ENCODE measurements at regions not wholly inside any gene's neighbourhood (a gene's known extent, or its start where the extent isn't known, plus 50 kb on each side); places are given as distances from the start of the nearest gene placed in this dataset.

DNA sequence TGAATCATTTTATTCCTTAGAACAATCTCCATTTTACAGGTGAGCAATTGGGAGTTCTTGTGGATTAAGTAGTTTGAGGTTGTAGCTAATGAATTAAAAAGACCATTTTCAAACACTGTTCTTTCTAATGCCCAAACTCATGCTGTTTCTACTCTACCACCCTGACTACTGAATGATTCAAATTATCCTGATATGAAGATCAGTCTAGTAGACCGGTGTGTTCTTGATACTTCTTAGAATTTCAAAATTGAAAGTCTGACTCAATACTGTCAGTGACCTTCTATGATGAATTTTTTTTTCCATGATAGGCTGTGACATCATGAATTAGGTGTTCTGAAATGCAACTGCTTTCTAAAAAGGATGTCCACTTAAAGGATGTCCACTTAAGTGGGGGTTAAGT lies 515.5 kb downstream of the DMAC1 start:
- Histone ChIP-seq H3K79me2 (ENCODE audit: insufficient read depth, low read length) (no peaks in the 10 kb centered on the region), H3K27ac (ENCODE audit: low read depth, low read length) (no peak overlapping the region), H3K36me3 (ENCODE audit: insufficient read depth, low read length) (no peaks in the 10 kb centered on the region), H4K20me1 (ENCODE audit: insufficient read depth, low read length) (no peaks in the 10 kb centered on the region), H3K9me3 (ENCODE audit: insufficient read depth, low read depth, low read length) (no peaks in the 10 kb centered on the region), H3K4me3 (ENCODE audit: insufficient read depth, low read depth, low read length) (no peak overlapping the region), H3K9ac (ENCODE audit: low read length) (no peak overlapping the region), H2AFZ (ENCODE audit: low read depth, low read length) (no peak overlapping the region), H3K4me1 (ENCODE audit: insufficient read depth, low read length) (no peaks in the 10 kb centered on the region), H3K4me2 (ENCODE audit: low read length) (no peak overlapping the region), H3K27me3 (ENCODE audit: insufficient read depth, low read length) (no peaks in the 10 kb centered on the region)
- Mint-ChIP-seq H3K27ac (ENCODE audit: unreplicated experiment) (no peak overlapping the region), H3K27me3 (ENCODE audit: low read depth, unreplicated experiment) (no peaks in the 10 kb centered on the region), H3K4me3 (ENCODE audit: unreplicated experiment) (no peak overlapping the region), H3K9me3 (ENCODE audit: unreplicated experiment) (peaks cover 13% of the 10 kb centered on the region), H3K36me3 (ENCODE audit: low read depth, unreplicated experiment) (no peaks in the 10 kb centered on the region), H3K4me1 (ENCODE audit: low read depth, unreplicated experiment) (no peaks in the 10 kb centered on the region)
- FAIRE-seq (no peak), DNase-seq (ENCODE audit: low read depth) (no peak)
- TF ChIP-seq EZH2 (IDR thresholded peaks at IDR 0.05; ENCODE audit: insufficient read depth, low read length) (no peak), CTCF (IDR thresholded peaks at IDR 0.05; ENCODE audit: insufficient read depth, low read depth, low read length) (no peak)

- Histone ChIP-seq H3K9me3 (ENCODE audit: insufficient read depth, low read depth, low read length) (no peaks in the 10 kb centered on the region), H3K36me3 (ENCODE audit: insufficient read depth, low read length) (no peaks in the 10 kb centered on the region), H4K20me1 (ENCODE audit: insufficient read depth, low read length) (no peaks in the 10 kb centered on the region), H3K27me3 (ENCODE audit: insufficient read depth, low read length) (no peaks in the 10 kb centered on the region), H3K79me2 (ENCODE audit: insufficient read depth, low read length) (no peaks in the 10 kb centered on the region), H3K27ac (ENCODE audit: low read depth, low read length) (no peak overlapping the region), H3K4me3 (ENCODE audit: insufficient read depth, low read depth, low read length) (no peak overlapping the region), H2AFZ (ENCODE audit: low read depth, low read length) (no peak overlapping the region), H3K4me1 (ENCODE audit: insufficient read depth, low read length) (no peaks in the 10 kb centered on the region), H3K4me2 (ENCODE audit: low read length) (no peak overlapping the region), H3K9ac (ENCODE audit: low read length) (no peak overlapping the region)
- Mint-ChIP-seq H3K36me3 (ENCODE audit: low read depth, unreplicated experiment) (no peaks in the 10 kb centered on the region), H3K9me3 (ENCODE audit: unreplicated experiment) (peaks cover 2% of the 10 kb centered on the region), H3K27me3 (ENCODE audit: low read depth, unreplicated experiment) (peaks cover 9% of the 10 kb centered on the region), H3K27ac (ENCODE audit: unreplicated experiment) (no peak overlapping the region), H3K4me1 (ENCODE audit: low read depth, unreplicated experiment) (no peaks in the 10 kb centered on the region), H3K4me3 (ENCODE audit: unreplicated experiment) (no peak overlapping the region)
- DNase-seq (ENCODE audit: low read depth) (no peak), FAIRE-seq (no peak)
- TF ChIP-seq EZH2 (IDR thresholded peaks at IDR 0.05; ENCODE audit: insufficient read depth, low read length), result no peak
- no peak for TF ChIP-seq CTCF (IDR thresholded peaks at IDR 0.05; ENCODE audit: insufficient read depth, low read depth, low read length)
Measured at GRCh38 chr9:7273575-7273974, 515.8 kb downstream of the KDM4C start.

DNA sequence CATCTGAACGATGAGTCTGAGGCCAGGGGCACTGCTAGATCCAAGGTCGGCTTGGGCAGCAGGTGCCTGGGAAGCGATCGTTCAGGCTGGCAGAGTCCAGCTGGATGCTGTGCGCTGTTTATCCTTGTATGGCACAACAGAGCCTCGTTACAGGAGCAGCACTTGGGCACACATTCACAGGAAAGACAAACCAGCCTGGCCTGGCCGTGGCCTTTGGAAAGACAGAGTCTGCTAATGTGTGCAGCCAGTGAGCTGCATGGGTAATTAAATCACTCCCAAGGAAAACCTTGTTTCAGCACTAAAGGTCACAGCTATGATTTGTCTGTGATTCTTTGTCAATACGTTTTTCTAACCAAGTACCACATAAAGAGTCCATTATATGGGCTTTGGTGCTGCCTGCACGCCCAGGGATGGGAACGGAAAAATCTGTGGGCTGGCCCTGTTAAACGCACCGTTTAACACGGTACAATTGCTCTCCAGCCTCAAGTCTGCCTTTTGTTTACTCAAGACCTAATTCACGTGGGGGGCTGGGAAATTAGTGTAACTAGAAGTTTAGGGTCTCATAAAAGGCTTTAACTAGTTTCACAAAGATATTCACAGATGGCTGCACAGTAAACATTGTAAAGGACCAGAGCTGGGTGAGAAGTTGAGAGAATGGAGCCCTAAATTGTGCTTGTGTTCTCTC lies 509.3 kb downstream of the KDM4C start:
- Histone ChIP-seq H3K9me3 (ENCODE audit: insufficient read depth, low read depth, low read length) (no peaks in the 10 kb centered on the region), H2AFZ (ENCODE audit: low read depth, low read length) (no peak overlapping the region), H3K9ac (ENCODE audit: low read length) (no peak overlapping the region), H3K4me3 (ENCODE audit: insufficient read depth, low read depth, low read length) (no peak overlapping the region), H3K36me3 (ENCODE audit: insufficient read depth, low read length) (no peaks in the 10 kb centered on the region), H3K4me1 (ENCODE audit: insufficient read depth, low read length) (no peaks in the 10 kb centered on the region), H4K20me1 (ENCODE audit: insufficient read depth, low read length) (no peaks in the 10 kb centered on the region), H3K27me3 (ENCODE audit: insufficient read depth, low read length) (no peaks in the 10 kb centered on the region), H3K79me2 (ENCODE audit: insufficient read depth, low read length) (no peaks in the 10 kb centered on the region), H3K4me2 (ENCODE audit: low read length) (no peak overlapping the region), H3K27ac (ENCODE audit: low read depth, low read length) (no peak overlapping the region)
- Mint-ChIP-seq H3K27me3 (ENCODE audit: low read depth, unreplicated experiment) (peaks cover 9% of the 10 kb centered on the region), H3K4me3 (ENCODE audit: unreplicated experiment) (no peak overlapping the region), H3K27ac (ENCODE audit: unreplicated experiment) (no peak overlapping the region), H3K4me1 (ENCODE audit: low read depth, unreplicated experiment) (no peaks in the 10 kb centered on the region), H3K9me3 (ENCODE audit: unreplicated experiment) (no peaks in the 10 kb centered on the region), H3K36me3 (ENCODE audit: low read depth, unreplicated experiment) (no peaks in the 10 kb centered on the region)
- no peak for TF ChIP-seq EZH2 (IDR thresholded peaks at IDR 0.05; ENCODE audit: insufficient read depth, low read length)
- TF ChIP-seq CTCF (IDR thresholded peaks at IDR 0.05; ENCODE audit: insufficient read depth, low read depth, low read length), result no peak
- FAIRE-seq, result no peak
- DNase-seq (ENCODE audit: low read depth), result no peak

Data from astrocyte (in vitro differentiated cells and primary cell).